SK-N-SH (cell line): ENCODE measurements at regions not wholly inside any gene's neighbourhood (a gene's known extent, or its start where the extent isn't known, plus 50 kb on each side); places are given as distances from the start of the nearest gene placed in this dataset.

Experiments
- CTCF ChIA-PET: fragments of 300-600, 350-600 bp; formaldehyde crosslinking; extraction: SDS; loops from one replicate; lab custom pipeline; 2021; lab: Yijun Ruan, JAX
- POLR2A ChIA-PET: fragments of 350-600 bp; sonication (Branson Sonifier 250); formaldehyde crosslinking; extraction: SDS; loops from one replicate; lab custom pipeline; 2020; ENCODE audit warnings: antibody characterized with exemption, inconsistent platforms; lab: Yijun Ruan, JAX
- DNase-seq: peaks from one replicate; pipeline ENCODE4 v3.0.0; 2012
- H2AFZ ChIP-seq: fragments of 200-600 bp; sonication (generic); 2 replicates; pipeline ENCODE4 v1.8.1; 2016; ENCODE audit warnings: antibody characterized with exemption, mild to moderate bottlenecking, low read depth
- H3F3A ChIP-seq: fragments of 200-600 bp; sonication (generic); replicated peaks from 2 replicates; pipeline ENCODE3; 2016; ENCODE audit warnings: antibody characterized with exemption, mild to moderate bottlenecking; ENCODE audit not compliant: insufficient read depth
- H3K27ac ChIP-seq, 2 experiments: fragments of 200-500 bp in 1 of 2; fragments of 200-600 bp in 1 of 2; sonication (Bioruptor generic) in 1 of 2; sonication (generic), shearing (Covaris generic) in 1 of 2; 2 replicates each; pipeline versions ENCODE4 v1.5.1 to v1.6.1; 2014 to 2016; ENCODE audit warnings: low read depth in 2 of 2, inconsistent platforms in 1 of 2, low read length in 1 of 2, mild to moderate bottlenecking in 1 of 2, mixed read lengths in 1 of 2
- H3K27me3 ChIP-seq: fragments of 200-600 bp; sonication (generic), shearing (Covaris generic); 2 replicates; pipeline ENCODE4 v1.6.1; 2016; ENCODE audit warnings: mixed run types; ENCODE audit not compliant: insufficient read depth
- H3K36me3 ChIP-seq, 2 experiments: fragments of 200-500 bp in 1 of 2; fragments of 200-600 bp in 1 of 2; sonication (Bioruptor generic) in 1 of 2; sonication (generic) in 1 of 2; replicated peaks in 1 of 2; 2 replicates each; pipeline versions ENCODE3 to v1.5.1; 2014 to 2016; ENCODE audit warnings: low read length in 1 of 2, mild to moderate bottlenecking in 1 of 2; ENCODE audit not compliant: insufficient read depth in 2 of 2, control insufficient read depth in 1 of 2
- H3K4me1 ChIP-seq, 2 experiments: fragments of 200-500 bp in 1 of 2; fragments of 200-600 bp in 1 of 2; sonication (Bioruptor generic) in 1 of 2; sonication (generic), shearing (Covaris generic) in 1 of 2; 2 replicates each; pipeline versions ENCODE4 v1.5.1 to v1.6.1; 2014 to 2016; ENCODE audit warnings: low read depth in 1 of 2, low read length in 1 of 2, mixed run types in 1 of 2; ENCODE audit not compliant: insufficient read depth in 2 of 2, control insufficient read depth in 1 of 2
- H3K4me2 ChIP-seq: fragments of 200-600 bp; sonication (generic), shearing (Covaris generic); 2 replicates; pipeline ENCODE4 v1.6.1; 2017; ENCODE audit warnings: mixed run types
- H3K4me3 ChIP-seq, 2 experiments: fragments of 200-500 bp in 1 of 2; fragments of 200-600 bp in 1 of 2; sonication (Bioruptor generic) in 1 of 2; sonication (generic), shearing (Covaris generic) in 1 of 2; 2 replicates each; pipeline versions ENCODE4 v1.5.1 to v1.8.1; 2014 to 2016; ENCODE audit warnings: low read depth in 2 of 2, inconsistent platforms in 1 of 2, low read length in 1 of 2, mild to moderate bottlenecking in 1 of 2, mixed read lengths in 1 of 2, moderate library complexity in 1 of 2
- H3K79me2 ChIP-seq: fragments of 200-600 bp; sonication (generic); 2 replicates; pipeline ENCODE4 v1.8.1; 2017; ENCODE audit warnings: mild to moderate bottlenecking; ENCODE audit not compliant: insufficient read depth
- H3K9ac ChIP-seq: fragments of 200-600 bp; sonication (generic); 2 replicates; pipeline ENCODE4 v1.6.1; 2017; ENCODE audit warnings: mixed run types
- H3K9me2 ChIP-seq: fragments of 200-600 bp; sonication (generic); 2 replicates; pipeline ENCODE4 v1.6.1; 2017; ENCODE audit warnings: mixed run types
- H3K9me3 ChIP-seq: fragments of 200-600 bp; sonication (generic); 2 replicates; pipeline ENCODE4 v1.6.1; 2017; ENCODE audit warnings: mixed run types, mild to moderate bottlenecking, moderate library complexity
- H4K20me1 ChIP-seq: fragments of 200-600 bp; sonication (generic); 2 replicates; pipeline ENCODE4 v1.6.1; 2017; ENCODE audit warnings: mild to moderate bottlenecking, mixed run types; ENCODE audit not compliant: insufficient read depth
- EP300 ChIP-seq, 2 experiments: IDR thresholded peaks; 2 replicates each; pipeline versions ENCODE4 v1.4.0 to v1.6.1; 2012; ENCODE audit warnings: borderline replicate concordance in 1 of 2, low read depth in 1 of 2, low read length in 1 of 2
- EZH2phosphoT487 ChIP-seq: fragments of 200-600 bp; sonication (generic); IDR thresholded peaks from 2 replicates; pipeline ENCODE4 v1.6.1; 2017; ENCODE audit warnings: low read depth, mixed run types, mild to moderate bottlenecking, antibody characterized with exemption, moderate library complexity, borderline replicate concordance
- FOSL2 ChIP-seq: IDR thresholded peaks from 2 replicates; pipeline ENCODE4 v1.4.0; 2012; ENCODE audit warnings: low read depth, mild to moderate bottlenecking, moderate library complexity, borderline replicate concordance
- GATA2 ChIP-seq: sonication (generic); formaldehyde crosslinking; IDR thresholded peaks from 2 replicates; pipeline ENCODE4 v1.5.0; 2020; ENCODE audit warnings: mild to moderate bottlenecking, missing genetic modification reagents
- JUND ChIP-seq: IDR thresholded peaks from 2 replicates; pipeline ENCODE4 v1.4.0; 2012
- MEF2A ChIP-seq: IDR thresholded peaks from 2 replicates; pipeline ENCODE4 v1.4.0; 2012; ENCODE audit warnings: low read depth, borderline replicate concordance
- NFIC ChIP-seq: IDR thresholded peaks from 2 replicates; pipeline ENCODE4 v1.4.0; 2012; ENCODE audit warnings: borderline replicate concordance
- NRF1 ChIP-seq: IDR thresholded peaks from 2 replicates; pipeline ENCODE4 v1.6.1; 2012; ENCODE audit warnings: low read depth, mild to moderate bottlenecking, low read length
- RFX5 ChIP-seq: IDR thresholded peaks from 2 replicates; pipeline ENCODE4 v1.6.1; 2012; ENCODE audit warnings: mild to moderate bottlenecking, improper control_type of control experiment, low read length
- RXRA ChIP-seq: IDR thresholded peaks from 2 replicates; pipeline ENCODE4 v1.4.0; 2012; ENCODE audit warnings: low read depth, mild to moderate bottlenecking, borderline replicate concordance
- SIN3A ChIP-seq: IDR thresholded peaks from 2 replicates; pipeline ENCODE4 v1.6.1; 2012; ENCODE audit warnings: low read depth, mild to moderate bottlenecking, low read length, moderate library complexity, borderline replicate concordance
- TCF12 ChIP-seq: IDR thresholded peaks from 2 replicates; pipeline ENCODE4 v1.4.0; 2012
- USF2 ChIP-seq: fragments of 150-350 bp; IDR thresholded peaks from 2 replicates; pipeline ENCODE4 v1.6.1; 2017; ENCODE audit warnings: antibody characterized with exemption, low read length, low read depth, borderline replicate concordance
- ZBTB33 ChIP-seq: IDR thresholded peaks from 2 replicates; pipeline ENCODE4 v1.4.0; 2012; ENCODE audit warnings: low read depth, borderline replicate concordance
- WGBS: methylation state at CpG from one replicate; pipeline ENCODE4 v1.1.6; 2017; ENCODE audit warnings: low lambda C conversion rate; 5-methylcytosine and 5-hydroxymethylcytosine counted together
- TF ChIP-seq, protein P1 (sequence below): IDR thresholded peaks from 2 replicates; pipeline ENCODE4 v1.4.0; 2012; ENCODE audit warnings: low read depth
- TF ChIP-seq, protein P2 (sequence below): IDR thresholded peaks from 2 replicates; pipeline ENCODE4 v1.4.0; 2012; ENCODE audit warnings: low read depth, borderline replicate concordance

DNA sequence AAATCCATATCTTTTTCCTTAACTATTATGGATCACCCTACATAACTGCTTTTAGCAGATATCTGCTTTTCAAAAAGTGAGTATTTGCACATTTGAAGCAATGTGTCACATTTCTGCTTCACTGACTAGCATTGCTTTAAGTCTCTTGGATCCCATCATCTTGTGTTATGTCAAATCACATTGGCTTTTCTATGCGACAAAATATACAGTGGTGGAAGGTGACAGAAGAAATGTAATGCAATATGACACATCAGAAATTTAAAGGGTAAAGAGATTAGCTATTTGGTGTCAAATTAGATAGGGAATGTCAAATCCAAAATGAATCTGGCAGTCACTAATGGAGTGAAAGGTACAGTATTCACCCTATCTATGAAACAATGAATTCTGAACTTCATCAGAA lies 1282.1 kb upstream of the PCDH20 start:
- H3K79me2 ChIP-seq: no peaks in the 10 kb centered on the region
- H3K9ac ChIP-seq: no peak overlapping the region
- POLR2A ChIA-PET: no interaction called here
- WGBS: 63% methylated on average over 1 of the region's 1 CpG
- H4K20me1 ChIP-seq: no peaks in the 10 kb centered on the region
- no peaks in the 10 kb centered on the region for H3K9me2 ChIP-seq
- H3K9me3 ChIP-seq: no peaks in the 10 kb centered on the region
- peak overlapping the region in 1 of 2 experiments; percentile 28; a peak in 1 of 4 replicates for H3K27ac ChIP-seq
- no peak overlapping the region for H2AFZ ChIP-seq
- H3K4me1 ChIP-seq: no peaks in the 10 kb centered on the region; a peak in 1 of 4 replicates
- no peak overlapping the region for H3K4me3 ChIP-seq
- no peak for DNase-seq
- H3K27me3 ChIP-seq: no peaks in the 10 kb centered on the region
- CTCF ChIA-PET: interaction anchor here (1.0 kb wide), 1 partner anchor 9 kb away, joined by 3 read pairs; no protein-coding TSS in a partner anchor
- no peaks in the 10 kb centered on the region for H3K36me3 ChIP-seq
- TF ChIP-seq GATA2 (CRISPR knock-in tag): peak; percentile 44; the same call in 1 of the 2 replicates
- peak in 1 of 2 experiments; percentile 44; a peak in 2 of 4 replicates for TF ChIP-seq EP300 (IDR thresholded peaks at IDR 0.05; ENCODE audit: borderline replicate concordance in 1 of 2, low read depth in 1 of 2, low read length in 1 of 2)
- TF ChIP-seq NFIC: no peak
- H3F3A ChIP-seq: no peaks in the 10 kb centered on the region
- H3K4me2 ChIP-seq: no peak overlapping the region

DNA sequence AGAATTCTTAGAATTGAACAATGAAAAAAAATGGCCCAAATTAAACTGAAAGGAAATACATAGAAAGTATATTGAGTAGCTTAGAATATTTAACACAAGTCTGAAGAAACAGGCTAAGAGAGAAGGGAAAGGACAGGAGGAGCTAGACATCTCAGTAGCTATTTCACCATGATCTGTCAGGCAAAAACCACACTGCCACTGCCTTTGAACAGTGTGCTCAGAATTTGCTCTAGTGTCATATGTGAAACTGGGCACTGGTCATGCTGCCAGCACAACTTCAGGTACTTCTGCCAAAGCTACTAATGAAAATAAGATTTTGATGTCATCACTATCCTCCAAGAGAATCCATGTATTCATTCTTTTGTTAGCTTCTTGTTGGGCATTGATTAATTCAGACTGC lies 1280.8 kb upstream of the PCDH20 start:
- Histone ChIP-seq H3K4me3 (no peak overlapping the region), H3K9me3 (no peaks in the 10 kb centered on the region), H3K36me3 (no peaks in the 10 kb centered on the region), H2AFZ (no peak overlapping the region), H3K9ac (no peak overlapping the region), H3K79me2 (no peaks in the 10 kb centered on the region), H3K4me1 (no peaks in the 10 kb centered on the region; a peak in 1 of 4 replicates), H3F3A (no peaks in the 10 kb centered on the region), H3K27me3 (no peaks in the 10 kb centered on the region), H3K27ac (no peak overlapping the region), H4K20me1 (no peaks in the 10 kb centered on the region), H3K9me2 (no peaks in the 10 kb centered on the region), H3K4me2 (no peak overlapping the region)
- ChIA-PET CTCF (interaction anchor here (1.0 kb wide), 1 partner anchor 10 kb away, joined by 3 read pairs; no protein-coding TSS in a partner anchor), POLR2A (no interaction called here)
- DNase-seq: no peak
- TF ChIP-seq, protein P1, sequence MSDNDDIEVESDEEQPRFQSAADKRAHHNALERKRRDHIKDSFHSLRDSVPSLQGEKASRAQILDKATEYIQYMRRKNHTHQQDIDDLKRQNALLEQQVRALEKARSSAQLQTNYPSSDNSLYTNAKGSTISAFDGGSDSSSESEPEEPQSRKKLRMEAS: no peak
- TF ChIP-seq TCF12: no peak
- TF ChIP-seq, protein P2, sequence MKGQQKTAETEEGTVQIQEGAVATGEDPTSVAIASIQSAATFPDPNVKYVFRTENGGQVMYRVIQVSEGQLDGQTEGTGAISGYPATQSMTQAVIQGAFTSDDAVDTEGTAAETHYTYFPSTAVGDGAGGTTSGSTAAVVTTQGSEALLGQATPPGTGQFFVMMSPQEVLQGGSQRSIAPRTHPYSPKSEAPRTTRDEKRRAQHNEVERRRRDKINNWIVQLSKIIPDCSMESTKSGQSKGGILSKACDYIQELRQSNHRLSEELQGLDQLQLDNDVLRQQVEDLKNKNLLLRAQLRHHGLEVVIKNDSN: no peak
- TF ChIP-seq SIN3A: no peak
- no peak for TF ChIP-seq MEF2A
- TF ChIP-seq EZH2phosphoT487: no peak
- TF ChIP-seq ZBTB33: no peak
- TF ChIP-seq RFX5: no peak
- no peak for TF ChIP-seq JUND
- TF ChIP-seq USF2: no peak
- no peak for TF ChIP-seq NRF1
- no peak for TF ChIP-seq FOSL2
- TF ChIP-seq RXRA: no peak
